Chondrocyte (in vitro differentiated cells): ENCODE measurements at regions not wholly inside any gene's neighbourhood (a gene's known extent, or its start where the extent isn't known, plus 50 kb on each side); places are given as distances from the start of the nearest gene placed in this dataset.

Experiments used
- DNase-seq: peaks from one replicate; pipeline ENCODE4 v3.0.0; 2021; ENCODE audit warnings: mixed read lengths, low spot score
- H3K27ac Mint-ChIP-seq: one replicate; pipeline ENCODE4 v1.8.0; 2021; ENCODE audit warnings: mild to moderate bottlenecking, moderate library complexity, mixed read lengths; ENCODE audit not compliant: unreplicated experiment
- H3K27me3 Mint-ChIP-seq: 2 replicates; pipeline ENCODE4 v1.8.0; 2021; ENCODE audit warnings: low read depth, mixed read lengths
- H3K36me3 Mint-ChIP-seq: 2 replicates; pipeline ENCODE4 v1.8.0; 2021; ENCODE audit warnings: low read depth, mixed read lengths
- H3K4me1 Mint-ChIP-seq: 2 replicates; pipeline ENCODE4 v1.8.0; 2021; ENCODE audit warnings: low read depth, mild to moderate bottlenecking, mixed read lengths
- H3K4me3 Mint-ChIP-seq: one replicate; pipeline ENCODE4 v1.8.0; 2021; ENCODE audit warnings: mild to moderate bottlenecking, moderate library complexity, mixed read lengths; ENCODE audit not compliant: unreplicated experiment
- H3K9me3 Mint-ChIP-seq: 2 replicates; pipeline ENCODE4 v1.8.0; 2021; ENCODE audit warnings: low read depth, mixed read lengths
- TF ChIP-seq, protein P1 (sequence below): fragments of 200-600 bp; sonication (generic); IDR thresholded peaks from 2 replicates; pipeline ENCODE4 v1.5.0; 2021; ENCODE audit warnings: antibody characterized with exemption, mild to moderate bottlenecking, moderate library complexity

DNA sequence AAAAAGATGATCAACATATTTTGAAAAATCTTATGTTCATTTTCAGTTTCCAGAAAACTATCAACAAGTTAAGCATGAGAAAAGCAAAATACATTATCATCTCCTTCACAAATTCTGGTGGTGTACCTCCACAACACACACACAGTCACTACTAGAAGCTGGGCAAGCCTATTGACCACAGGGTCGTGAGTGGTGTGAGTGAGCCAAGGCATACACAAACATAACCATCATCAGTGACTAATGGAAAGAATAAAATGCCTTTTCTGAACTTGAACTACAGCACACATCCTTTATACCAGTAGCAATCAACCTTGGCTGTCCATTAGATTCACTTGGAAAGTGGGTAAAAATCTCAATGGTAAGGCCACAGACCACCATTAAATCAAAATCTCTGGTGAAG is 180.2 kb downstream of the FAM47B start:
- Mint-ChIP-seq H3K4me3 (no peak overlapping the region), H3K4me1 (no peaks in the 10 kb centered on the region), H3K36me3 (no peaks in the 10 kb centered on the region), H3K9me3 (no peaks in the 10 kb centered on the region), H3K27ac (no peak overlapping the region), H3K27me3 (peaks cover 2% of the 10 kb centered on the region)
- DNase-seq = no peak
- TF ChIP-seq, protein P1, sequence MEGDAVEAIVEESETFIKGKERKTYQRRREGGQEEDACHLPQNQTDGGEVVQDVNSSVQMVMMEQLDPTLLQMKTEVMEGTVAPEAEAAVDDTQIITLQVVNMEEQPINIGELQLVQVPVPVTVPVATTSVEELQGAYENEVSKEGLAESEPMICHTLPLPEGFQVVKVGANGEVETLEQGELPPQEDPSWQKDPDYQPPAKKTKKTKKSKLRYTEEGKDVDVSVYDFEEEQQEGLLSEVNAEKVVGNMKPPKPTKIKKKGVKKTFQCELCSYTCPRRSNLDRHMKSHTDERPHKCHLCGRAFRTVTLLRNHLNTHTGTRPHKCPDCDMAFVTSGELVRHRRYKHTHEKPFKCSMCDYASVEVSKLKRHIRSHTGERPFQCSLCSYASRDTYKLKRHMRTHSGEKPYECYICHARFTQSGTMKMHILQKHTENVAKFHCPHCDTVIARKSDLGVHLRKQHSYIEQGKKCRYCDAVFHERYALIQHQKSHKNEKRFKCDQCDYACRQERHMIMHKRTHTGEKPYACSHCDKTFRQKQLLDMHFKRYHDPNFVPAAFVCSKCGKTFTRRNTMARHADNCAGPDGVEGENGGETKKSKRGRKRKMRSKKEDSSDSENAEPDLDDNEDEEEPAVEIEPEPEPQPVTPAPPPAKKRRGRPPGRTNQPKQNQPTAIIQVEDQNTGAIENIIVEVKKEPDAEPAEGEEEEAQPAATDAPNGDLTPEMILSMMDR = no peak

DNA sequence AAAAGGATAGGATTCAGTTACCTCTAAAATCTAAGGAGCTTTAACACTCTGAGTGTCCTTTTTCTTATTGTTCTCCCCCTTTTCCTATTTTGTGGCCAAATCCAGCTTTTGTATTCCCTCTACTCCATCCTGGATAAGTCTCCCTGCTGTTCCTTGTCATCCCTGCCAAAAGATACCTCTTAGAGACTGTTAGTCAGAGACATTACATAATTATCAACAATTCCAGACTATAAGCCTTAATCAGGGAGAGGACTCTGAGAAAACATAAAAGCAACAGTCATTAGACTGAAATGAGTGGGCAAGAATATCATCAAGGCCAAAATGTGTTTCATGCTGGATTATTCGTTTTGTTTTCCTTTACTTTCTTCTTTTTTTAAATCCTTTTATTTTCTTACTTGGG is 206.9 kb downstream of the FAM47B start:
- TF ChIP-seq, protein P1 = no peak
- H3K9me3 Mint-ChIP-seq = peaks cover 4% of the 10 kb centered on the region
- no peaks in the 10 kb centered on the region for H3K4me1 Mint-ChIP-seq
- H3K27ac Mint-ChIP-seq = no peak overlapping the region
- no peak overlapping the region for H3K4me3 Mint-ChIP-seq
- no peaks in the 10 kb centered on the region for H3K36me3 Mint-ChIP-seq
- DNase-seq = no peak
- H3K27me3 Mint-ChIP-seq = peaks cover 5% of the 10 kb centered on the region

DNA sequence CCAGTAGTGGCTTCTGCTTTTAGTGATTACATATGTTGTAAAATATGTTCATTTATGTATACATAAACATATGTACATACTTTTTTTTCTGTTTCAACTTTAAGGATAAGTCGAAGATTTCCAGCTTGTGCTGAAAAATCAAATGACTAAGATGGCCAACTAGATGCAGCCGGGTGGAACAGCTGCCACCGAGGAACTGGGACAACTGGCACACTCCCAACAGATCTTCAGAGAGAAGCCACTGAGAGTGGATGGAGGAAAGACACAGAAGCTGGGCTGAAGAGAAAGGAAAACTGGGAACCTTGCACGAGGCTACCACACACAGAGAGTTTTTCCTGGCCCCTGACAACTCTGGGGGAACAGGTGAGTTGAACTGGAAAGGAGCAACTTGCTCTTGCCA is 207.5 kb downstream of the FAM47B start:
- TF ChIP-seq, protein P1 = no peak
- no peaks in the 10 kb centered on the region for H3K4me1 Mint-ChIP-seq
- DNase-seq = no peak
- H3K27ac Mint-ChIP-seq = no peak overlapping the region
- peaks cover 4% of the 10 kb centered on the region for H3K9me3 Mint-ChIP-seq
- H3K27me3 Mint-ChIP-seq = peaks cover 5% of the 10 kb centered on the region
- no peaks in the 10 kb centered on the region for H3K36me3 Mint-ChIP-seq
- no peak overlapping the region for H3K4me3 Mint-ChIP-seq

DNA sequence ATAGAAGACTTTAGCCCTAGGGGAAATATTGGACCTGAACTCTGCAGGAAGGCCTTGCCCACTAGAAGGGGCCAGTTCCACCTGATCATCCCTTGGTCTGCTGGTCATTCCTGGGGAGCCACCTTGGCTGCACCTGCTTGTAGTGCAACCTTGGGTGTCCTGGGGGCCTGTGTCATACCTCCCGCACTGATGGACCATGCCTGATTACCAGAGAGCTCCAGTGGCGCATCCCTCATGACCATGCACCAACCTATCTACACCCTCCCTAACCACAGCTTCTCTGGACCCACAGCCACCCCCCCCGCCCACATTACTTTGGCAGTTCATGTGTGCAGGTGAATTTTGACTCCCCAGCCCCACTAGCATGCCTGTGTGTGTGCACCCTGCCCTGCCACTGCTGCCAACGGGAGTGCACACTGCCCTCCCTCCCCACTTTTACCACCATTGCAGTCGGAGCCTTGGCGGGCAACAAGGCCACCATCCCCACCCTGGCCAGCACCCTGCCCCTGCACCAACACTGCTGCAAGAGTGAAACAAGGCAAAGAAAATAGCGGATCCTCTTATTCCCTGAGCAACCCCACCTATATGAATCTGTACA is 208.1 kb downstream of the FAM47B start:
- Mint-ChIP-seq H3K36me3 (no peaks in the 10 kb centered on the region), H3K27ac (no peak overlapping the region), H3K9me3 (peaks cover 4% of the 10 kb centered on the region), H3K4me3 (no peak overlapping the region), H3K4me1 (no peaks in the 10 kb centered on the region), H3K27me3 (peaks cover 5% of the 10 kb centered on the region)
- TF ChIP-seq, protein P1 = no peak
- DNase-seq = peak; percentile 67

DNA sequence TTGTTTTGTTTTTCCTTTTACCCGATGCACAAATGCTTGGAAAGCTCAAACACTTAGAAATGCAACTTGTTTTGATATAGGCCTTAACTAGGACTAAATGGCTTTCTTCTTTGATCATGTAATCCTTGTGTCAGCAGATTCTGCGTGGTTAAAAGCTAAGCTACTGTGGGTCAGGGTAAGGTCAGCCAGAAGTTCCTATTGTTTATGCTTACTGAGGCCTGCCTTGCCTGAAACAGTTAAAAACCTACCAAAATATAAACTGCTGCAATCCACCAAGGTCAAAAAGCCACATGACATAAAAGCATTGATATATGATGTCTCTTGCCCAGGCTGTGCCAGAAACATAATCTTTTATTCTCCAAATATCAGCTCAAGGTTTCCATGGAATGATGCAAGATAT is 223.4 kb downstream of the FAM47B start:
- H3K9me3 Mint-ChIP-seq = peaks cover 15% of the 10 kb centered on the region
- no peak overlapping the region for H3K4me3 Mint-ChIP-seq
- H3K4me1 Mint-ChIP-seq = no peaks in the 10 kb centered on the region
- DNase-seq = no peak
- no peaks in the 10 kb centered on the region for H3K36me3 Mint-ChIP-seq
- peaks cover 4% of the 10 kb centered on the region for H3K27me3 Mint-ChIP-seq
- H3K27ac Mint-ChIP-seq = no peak overlapping the region
- TF ChIP-seq, protein P1 = no peak
